ENCODE measurements at regions not wholly inside any gene's neighbourhood (a gene's known extent, or its start where the extent isn't known, plus 50 kb on each side); places are given as distances from the start of the nearest gene placed in this dataset.

- no peak for TF ChIP-seq CTCF (IDR thresholded peaks at IDR 0.05)
- ATAC-seq (ENCODE audit: poor library complexity), result no peak
- H3K27ac ChIP-seq (ENCODE audit: low read depth in 1 of 2, low read length in 2 of 2), result no peak overlapping the region
- ChIA-PET POLR2A (no interaction called here), CTCF (no interaction called here)
- no peaks in the 10 kb centered on the region for H3K4me1 Mint-ChIP-seq (ENCODE audit: low read depth)
- peaks cover 15% of the 10 kb centered on the region for H3K27me3 Mint-ChIP-seq
- no peak for DNase-seq
- no peaks in the 10 kb centered on the region for H3K36me3 Mint-ChIP-seq (ENCODE audit: low read depth)
- H3K4me3 ChIP-seq (ENCODE audit: low read length), result no peak overlapping the region
- no peaks in the 10 kb centered on the region for H3K9me3 Mint-ChIP-seq
- no peak overlapping the region for H3K4me3 Mint-ChIP-seq
- no peak overlapping the region for H3K27ac Mint-ChIP-seq
- no peaks in the 10 kb centered on the region for H3K4me1 ChIP-seq (ENCODE audit: insufficient read depth, low read length)
- intact Hi-C loops (cut with DNase I, micrococcal nuclease), result no loop called here
- H3K9me3 ChIP-seq (ENCODE audit: control insufficient read depth in 1 of 2, insufficient read depth in 1 of 2, low read length in 2 of 2), result no peaks in the 10 kb centered on the region
- peaks cover 0 to 3% of the 10 kb centered on the region in 2 experiments for H3K27me3 ChIP-seq (ENCODE audit: control insufficient read depth in 1 of 2, insufficient read depth in 2 of 2, low read length in 2 of 2)
- no peaks in the 10 kb centered on the region for H3K36me3 ChIP-seq (ENCODE audit: insufficient read depth, low read length)
Measured at GRCh38 chr1:98030976-98031375, 110.1 kb upstream of the DPYD start.

- Histone ChIP-seq H3K4me3 (ENCODE audit: low read length) (no peak overlapping the region), H3K36me3 (ENCODE audit: insufficient read depth, low read length) (no peaks in the 10 kb centered on the region), H3K27ac (ENCODE audit: low read depth in 1 of 2, low read length in 2 of 2) (no peak overlapping the region), H3K9me3 (ENCODE audit: control insufficient read depth in 1 of 2, insufficient read depth in 1 of 2, low read length in 2 of 2) (no peaks in the 10 kb centered on the region), H3K27me3 (ENCODE audit: control insufficient read depth in 1 of 2, insufficient read depth in 2 of 2, low read length in 2 of 2) (peaks cover 0 to 3% of the 10 kb centered on the region in 2 experiments), H3K4me1 (ENCODE audit: insufficient read depth, low read length) (no peaks in the 10 kb centered on the region)
- Mint-ChIP-seq H3K4me1 (ENCODE audit: low read depth) (no peaks in the 10 kb centered on the region), H3K27me3 (peaks cover 15% of the 10 kb centered on the region), H3K9me3 (no peaks in the 10 kb centered on the region), H3K27ac (no peak overlapping the region), H3K4me3 (no peak overlapping the region), H3K36me3 (ENCODE audit: low read depth) (no peaks in the 10 kb centered on the region)
- ATAC-seq (ENCODE audit: poor library complexity), result no peak
- intact Hi-C loops (cut with DNase I, micrococcal nuclease), result no loop called here
- POLR2A ChIA-PET, result no interaction called here
- CTCF ChIA-PET, result no interaction called here
- no peak for DNase-seq
- no peak for TF ChIP-seq CTCF (IDR thresholded peaks at IDR 0.05)
Measured at GRCh38 chr1:98030483-98030882, 109.6 kb upstream of the DPYD start.

- H3K27ac Mint-ChIP-seq, result no peak overlapping the region
- H3K4me3 Mint-ChIP-seq, result no peak overlapping the region
- Histone ChIP-seq H3K36me3 (ENCODE audit: insufficient read depth, low read length) (no peaks in the 10 kb centered on the region), H3K27me3 (ENCODE audit: control insufficient read depth in 1 of 2, insufficient read depth in 2 of 2, low read length in 2 of 2) (no peaks in the 10 kb centered on the region), H3K4me1 (ENCODE audit: insufficient read depth, low read length) (no peaks in the 10 kb centered on the region), H3K27ac (ENCODE audit: low read depth in 1 of 2, low read length in 2 of 2) (no peak overlapping the region), H3K4me3 (ENCODE audit: low read length) (no peak overlapping the region), H3K9me3 (ENCODE audit: control insufficient read depth in 1 of 2, insufficient read depth in 1 of 2, low read length in 2 of 2) (no peaks in the 10 kb centered on the region)
- ChIA-PET CTCF (no interaction called here), POLR2A (no interaction called here)
- no peaks in the 10 kb centered on the region for H3K4me1 Mint-ChIP-seq (ENCODE audit: low read depth)
- no peaks in the 10 kb centered on the region for H3K36me3 Mint-ChIP-seq (ENCODE audit: low read depth)
- no peak for TF ChIP-seq CTCF (IDR thresholded peaks at IDR 0.05)
- H3K9me3 Mint-ChIP-seq, result no peaks in the 10 kb centered on the region
- peaks cover 7% of the 10 kb centered on the region for H3K27me3 Mint-ChIP-seq
- intact Hi-C loops (cut with DNase I, micrococcal nuclease), result no loop called here
- DNase-seq (no peak), ATAC-seq (ENCODE audit: poor library complexity) (no peak)
Measured at GRCh38 chr1:98028800-98029199, 108.0 kb upstream of the DPYD start.

Data from CD4-positive, alpha-beta T cell (primary cell).